ENCODE measurements at regions not wholly inside any gene's neighbourhood (a gene's known extent, or its start where the extent isn't known, plus 50 kb on each side); places are given as distances from the start of the nearest gene placed in this dataset.

GRCh38 chr2:105570326-105570725 is 171.5 kb upstream of the FHL2 start:
- WGBS (ENCODE audit: insufficient coverage): 91% methylated on average over 8 of the region's 8 CpGs
- no peaks in the 10 kb centered on the region for H3K9me3 ChIP-seq (ENCODE audit: control extremely low read depth in 1 of 3, control insufficient read depth in 2 of 3, insufficient read depth in 1 of 3, low read length in 2 of 3)
- no peak overlapping the region for H3K9ac ChIP-seq (ENCODE audit: low read length)
- intact Hi-C loops (cut with micrococcal nuclease): no loop called here
- no peak overlapping the region for H3K27ac ChIP-seq (ENCODE audit: low read length in 2 of 2)
- no peaks in the 10 kb centered on the region for H3K79me2 ChIP-seq (ENCODE audit: control insufficient read depth, insufficient read depth, low read length)
- DNase-seq (no peak), ATAC-seq (ENCODE audit: low read depth) (no peak)
- H3K27me3 ChIP-seq (replicated peaks in 1 of 4; ENCODE audit: control extremely low read depth in 1 of 4, control insufficient read depth in 3 of 4, insufficient read depth in 4 of 4, low read length in 3 of 4): peaks cover 0 to 8% (median 0%) of the 10 kb centered on the region in 4 experiments
- Mint-ChIP-seq H3K9me3 (ENCODE audit: insufficient read depth) (no peaks in the 10 kb centered on the region), H3K27me3 (peaks cover 29% of the 10 kb centered on the region), H3K4me1 (no peaks in the 10 kb centered on the region), H3K4me3 (no peak overlapping the region), H3K27ac (no peak overlapping the region)
- H4K20me1 ChIP-seq (ENCODE audit: control insufficient read depth, insufficient read depth, low read length, poor library complexity, severe bottlenecking): no peaks in the 10 kb centered on the region
- H3K4me1 ChIP-seq (ENCODE audit: control insufficient read depth in 2 of 2, insufficient read depth in 2 of 2, low read length in 2 of 2): peaks cover 0 to 4% of the 10 kb centered on the region in 2 donors
- POLR2A ChIA-PET: no interaction called here
- CTCF ChIA-PET: no interaction called here
- H3K4me2 ChIP-seq (replicated peaks; ENCODE audit: low read depth, low read length, poor library complexity, severe bottlenecking): no peak overlapping the region
- TF ChIP-seq EZH2 (IDR thresholded peaks at IDR 0.05; ENCODE audit: borderline replicate concordance, insufficient read depth, low read depth, low read length, poor library complexity, severe bottlenecking) (no peak), CTCF (IDR thresholded peaks at IDR 0.05) (no peak)
- no peak overlapping the region for H2AFZ ChIP-seq (ENCODE audit: insufficient read depth, low read depth, low read length, poor library complexity, severe bottlenecking)
- H3K36me3 ChIP-seq (replicated peaks in 1 of 2; ENCODE audit: control extremely low read depth in 1 of 2, control insufficient read depth in 1 of 2, extremely low read depth in 1 of 2, insufficient read depth in 2 of 2, low read length in 1 of 2): no peaks in the 10 kb centered on the region
- H3K4me3 ChIP-seq (ENCODE audit: control extremely low read depth in 1 of 5, extremely low read depth in 1 of 5, insufficient read depth in 1 of 5, low read depth in 2 of 5, low read length in 4 of 5): no peak overlapping the region

GRCh38 chr2:105569606-105570005 is 170.8 kb upstream of the FHL2 start:
- no peak overlapping the region for H3K4me3 Mint-ChIP-seq
- no peak overlapping the region for H3K27ac ChIP-seq (ENCODE audit: low read length in 2 of 2)
- H3K9me3 Mint-ChIP-seq (ENCODE audit: insufficient read depth): no peaks in the 10 kb centered on the region
- ATAC-seq (ENCODE audit: low read depth) (no peak), DNase-seq (no peak)
- POLR2A ChIA-PET: no interaction called here
- no peaks in the 10 kb centered on the region for H3K79me2 ChIP-seq (ENCODE audit: control insufficient read depth, insufficient read depth, low read length)
- CTCF ChIA-PET: no interaction called here
- H3K4me1 ChIP-seq (ENCODE audit: control insufficient read depth in 2 of 2, insufficient read depth in 2 of 2, low read length in 2 of 2): peaks cover 0 to 4% of the 10 kb centered on the region in 2 donors
- H3K27ac Mint-ChIP-seq: no peak overlapping the region
- intact Hi-C loops (cut with micrococcal nuclease): no loop called here
- peaks cover 29% of the 10 kb centered on the region for H3K27me3 Mint-ChIP-seq
- no peaks in the 10 kb centered on the region for H4K20me1 ChIP-seq (ENCODE audit: control insufficient read depth, insufficient read depth, low read length, poor library complexity, severe bottlenecking)
- H3K36me3 ChIP-seq (replicated peaks in 1 of 2; ENCODE audit: control extremely low read depth in 1 of 2, control insufficient read depth in 1 of 2, extremely low read depth in 1 of 2, insufficient read depth in 2 of 2, low read length in 1 of 2): no peaks in the 10 kb centered on the region
- 96% methylated on average over 6 of the region's 6 CpGs for WGBS (ENCODE audit: insufficient coverage)
- H3K9me3 ChIP-seq (ENCODE audit: control extremely low read depth in 1 of 3, control insufficient read depth in 2 of 3, insufficient read depth in 1 of 3, low read length in 2 of 3): peaks cover 0 to 2% (median 0%) of the 10 kb centered on the region in 3 donors
- H2AFZ ChIP-seq (ENCODE audit: insufficient read depth, low read depth, low read length, poor library complexity, severe bottlenecking): no peak overlapping the region
- no peak overlapping the region for H3K4me2 ChIP-seq (replicated peaks; ENCODE audit: low read depth, low read length, poor library complexity, severe bottlenecking)
- H3K4me1 Mint-ChIP-seq: no peaks in the 10 kb centered on the region
- TF ChIP-seq EZH2 (IDR thresholded peaks at IDR 0.05; ENCODE audit: borderline replicate concordance, insufficient read depth, low read depth, low read length, poor library complexity, severe bottlenecking) (no peak), CTCF (IDR thresholded peaks at IDR 0.05) (no peak)
- H3K9ac ChIP-seq (ENCODE audit: low read length): no peak overlapping the region
- no peak overlapping the region for H3K4me3 ChIP-seq (ENCODE audit: control extremely low read depth in 1 of 5, extremely low read depth in 1 of 5, insufficient read depth in 1 of 5, low read depth in 2 of 5, low read length in 4 of 5)
- peaks cover 0 to 4% (median 0%) of the 10 kb centered on the region in 4 experiments for H3K27me3 ChIP-seq (replicated peaks in 1 of 4; ENCODE audit: control extremely low read depth in 1 of 4, control insufficient read depth in 3 of 4, insufficient read depth in 4 of 4, low read length in 3 of 4)
